Suprapubic skin (tissue), 4 donors: ENCODE measurements at regions not wholly inside any gene's neighbourhood (a gene's known extent, or its start where the extent isn't known, plus 50 kb on each side); places are given as distances from the start of the nearest gene placed in this dataset.

Source experiments
- POLR2A ChIP-seq, 2 donors: fragments of 450-650 bp; IDR thresholded peaks; one replicate each; pipeline ENCODE4 v1.6.1; 2017; ENCODE audit warnings: antibody characterized with exemption in 2 of 2, mild to moderate bottlenecking in 2 of 2, moderate library complexity in 2 of 2
- POLR2AphosphoS5 ChIP-seq, 3 donors: sonication (generic); formaldehyde crosslinking; IDR thresholded peaks; one replicate each; pipeline ENCODE4 v1.6.1; 2017; ENCODE audit warnings: antibody characterized with exemption in 3 of 3
- TF ChIP-seq, protein P1 (sequence below), 2 donors: fragments of 200-600 bp in 1 of 2; fragments of 450-650 bp in 1 of 2; sonication (generic) in 1 of 2; IDR thresholded peaks; one replicate each; pipeline ENCODE4 v1.5.1; 2016 to 2019; ENCODE audit warnings: antibody characterized with exemption in 2 of 2, mild to moderate bottlenecking in 1 of 2, moderate library complexity in 1 of 2

GRCh38 chr16:52740766-52741165, 193.8 kb upstream of the TOX3 start:
- TF ChIP-seq, protein P1, sequence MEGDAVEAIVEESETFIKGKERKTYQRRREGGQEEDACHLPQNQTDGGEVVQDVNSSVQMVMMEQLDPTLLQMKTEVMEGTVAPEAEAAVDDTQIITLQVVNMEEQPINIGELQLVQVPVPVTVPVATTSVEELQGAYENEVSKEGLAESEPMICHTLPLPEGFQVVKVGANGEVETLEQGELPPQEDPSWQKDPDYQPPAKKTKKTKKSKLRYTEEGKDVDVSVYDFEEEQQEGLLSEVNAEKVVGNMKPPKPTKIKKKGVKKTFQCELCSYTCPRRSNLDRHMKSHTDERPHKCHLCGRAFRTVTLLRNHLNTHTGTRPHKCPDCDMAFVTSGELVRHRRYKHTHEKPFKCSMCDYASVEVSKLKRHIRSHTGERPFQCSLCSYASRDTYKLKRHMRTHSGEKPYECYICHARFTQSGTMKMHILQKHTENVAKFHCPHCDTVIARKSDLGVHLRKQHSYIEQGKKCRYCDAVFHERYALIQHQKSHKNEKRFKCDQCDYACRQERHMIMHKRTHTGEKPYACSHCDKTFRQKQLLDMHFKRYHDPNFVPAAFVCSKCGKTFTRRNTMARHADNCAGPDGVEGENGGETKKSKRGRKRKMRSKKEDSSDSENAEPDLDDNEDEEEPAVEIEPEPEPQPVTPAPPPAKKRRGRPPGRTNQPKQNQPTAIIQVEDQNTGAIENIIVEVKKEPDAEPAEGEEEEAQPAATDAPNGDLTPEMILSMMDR (IDR thresholded peaks at IDR 0.05): no peak
- TF ChIP-seq POLR2AphosphoS5 (IDR thresholded peaks at IDR 0.05) (no peak), POLR2A (IDR thresholded peaks at IDR 0.05) (no peak)
